ENCODE measurements at regions not wholly inside any gene's neighbourhood (a gene's known extent, or its start where the extent isn't known, plus 50 kb on each side); places are given as distances from the start of the nearest gene placed in this dataset.

GRCh38 chr7:27344471-27344870 is 101.9 kb downstream of the EVX1 start:
- ChIA-PET CTCF (no interaction called here), POLR2A (no interaction called here)
- intact Hi-C loops (cut with micrococcal nuclease; ENCODE audit: unreplicated experiment) (loop anchor here (10.0 kb wide), 1 partner anchor 230 kb away; no protein-coding TSS in a partner anchor), in situ Hi-C loops (cut with HindIII; ENCODE audit: low pct_unique_long_range_greater_than_20kb, low sequenced_read_pairs) (no loop called here)
- ATAC-seq (no peak), DNase-seq (ENCODE audit: low read depth, low spot score) (no peak)
- Histone ChIP-seq H3K4me3 (ENCODE audit: low read depth in 2 of 2, low read length in 2 of 2) (no peak overlapping the region), H3K27me3 (ENCODE audit: control insufficient read depth, insufficient read depth, low read length) (no peaks in the 10 kb centered on the region), H3K4me1 (ENCODE audit: control insufficient read depth, insufficient read depth, low read length) (peaks cover 35% of the 10 kb centered on the region), H3K27ac (ENCODE audit: low read length) (peak overlapping the region; percentile 53; the same call in 1 of the 2 replicates), H3K36me3 (ENCODE audit: control insufficient read depth, insufficient read depth, low read length) (no peaks in the 10 kb centered on the region), H3K9me3 (ENCODE audit: control insufficient read depth, insufficient read depth, low read depth, low read length) (no peaks in the 10 kb centered on the region)
- no TSS peak for BruUV-seq (replicated peaks)
- TF ChIP-seq POLR2AphosphoS5 (IDR thresholded peaks at IDR 0.05; ENCODE audit: low read depth, low read length) = no peak
- no peak for TF ChIP-seq CTCF (IDR thresholded peaks at IDR 0.05)
- TF ChIP-seq SIN3A (IDR thresholded peaks at IDR 0.05; ENCODE audit: borderline replicate concordance, insufficient read depth, low read depth, low read length) = no peak
- TF ChIP-seq TCF7L2 (IDR thresholded peaks at IDR 0.05; ENCODE audit: low read depth, low read length) = no peak
- TF ChIP-seq, protein P1, sequence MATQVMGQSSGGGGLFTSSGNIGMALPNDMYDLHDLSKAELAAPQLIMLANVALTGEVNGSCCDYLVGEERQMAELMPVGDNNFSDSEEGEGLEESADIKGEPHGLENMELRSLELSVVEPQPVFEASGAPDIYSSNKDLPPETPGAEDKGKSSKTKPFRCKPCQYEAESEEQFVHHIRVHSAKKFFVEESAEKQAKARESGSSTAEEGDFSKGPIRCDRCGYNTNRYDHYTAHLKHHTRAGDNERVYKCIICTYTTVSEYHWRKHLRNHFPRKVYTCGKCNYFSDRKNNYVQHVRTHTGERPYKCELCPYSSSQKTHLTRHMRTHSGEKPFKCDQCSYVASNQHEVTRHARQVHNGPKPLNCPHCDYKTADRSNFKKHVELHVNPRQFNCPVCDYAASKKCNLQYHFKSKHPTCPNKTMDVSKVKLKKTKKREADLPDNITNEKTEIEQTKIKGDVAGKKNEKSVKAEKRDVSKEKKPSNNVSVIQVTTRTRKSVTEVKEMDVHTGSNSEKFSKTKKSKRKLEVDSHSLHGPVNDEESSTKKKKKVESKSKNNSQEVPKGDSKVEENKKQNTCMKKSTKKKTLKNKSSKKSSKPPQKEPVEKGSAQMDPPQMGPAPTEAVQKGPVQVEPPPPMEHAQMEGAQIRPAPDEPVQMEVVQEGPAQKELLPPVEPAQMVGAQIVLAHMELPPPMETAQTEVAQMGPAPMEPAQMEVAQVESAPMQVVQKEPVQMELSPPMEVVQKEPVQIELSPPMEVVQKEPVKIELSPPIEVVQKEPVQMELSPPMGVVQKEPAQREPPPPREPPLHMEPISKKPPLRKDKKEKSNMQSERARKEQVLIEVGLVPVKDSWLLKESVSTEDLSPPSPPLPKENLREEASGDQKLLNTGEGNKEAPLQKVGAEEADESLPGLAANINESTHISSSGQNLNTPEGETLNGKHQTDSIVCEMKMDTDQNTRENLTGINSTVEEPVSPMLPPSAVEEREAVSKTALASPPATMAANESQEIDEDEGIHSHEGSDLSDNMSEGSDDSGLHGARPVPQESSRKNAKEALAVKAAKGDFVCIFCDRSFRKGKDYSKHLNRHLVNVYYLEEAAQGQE (IDR thresholded peaks at IDR 0.05; ENCODE audit: insufficient read depth in 1 of 2, low read depth in 2 of 2, low read length in 1 of 2) = no peak

GRCh38 chr7:27345164-27345887 is 102.7 kb downstream of the EVX1 start:
- ATAC-seq (no peak), DNase-seq (ENCODE audit: low read depth, low spot score) (no peak)
- intact Hi-C loops (cut with micrococcal nuclease; ENCODE audit: unreplicated experiment) (loop anchor here (10.0 kb wide), 1 partner anchor 229 kb away; no protein-coding TSS in a partner anchor), in situ Hi-C loops (cut with HindIII; ENCODE audit: low pct_unique_long_range_greater_than_20kb, low sequenced_read_pairs) (no loop called here)
- peak; percentile 60 for TF ChIP-seq TCF7L2 (IDR thresholded peaks at IDR 0.05; ENCODE audit: low read depth, low read length)
- TF ChIP-seq POLR2AphosphoS5 (IDR thresholded peaks at IDR 0.05; ENCODE audit: low read depth, low read length) = no peak
- no peak for TF ChIP-seq CTCF (IDR thresholded peaks at IDR 0.05)
- H3K27me3 ChIP-seq (ENCODE audit: control insufficient read depth, insufficient read depth, low read length) = no peaks in the 10 kb centered on the region
- peaks cover 33% of the 10 kb centered on the region for H3K4me1 ChIP-seq (ENCODE audit: control insufficient read depth, insufficient read depth, low read length)
- BruUV-seq (replicated peaks) = no TSS peak
- ChIA-PET POLR2A (no interaction called here), CTCF (no interaction called here)
- H3K27ac ChIP-seq (ENCODE audit: low read length) = peak overlapping the region; percentile 90
- H3K4me3 ChIP-seq (ENCODE audit: low read depth in 2 of 2, low read length in 2 of 2) = no peak overlapping the region
- no peaks in the 10 kb centered on the region for H3K36me3 ChIP-seq (ENCODE audit: control insufficient read depth, insufficient read depth, low read length)
- no peaks in the 10 kb centered on the region for H3K9me3 ChIP-seq (ENCODE audit: control insufficient read depth, insufficient read depth, low read depth, low read length)
